Lung microvascular endothelial cell (primary cell): ENCODE measurements at regions not wholly inside any gene's neighbourhood (a gene's known extent, or its start where the extent isn't known, plus 50 kb on each side); places are given as distances from the start of the nearest gene placed in this dataset.
A peak's percentile ranks its signal among the peaks of the same experiment; 100 is the strongest.

Experiments used
- DNase-seq, 2 donors: peaks; one replicate each; pipeline versions ENCODE4 v3.0.0 to v3.0.0-alpha.2; 2010; ENCODE audit warnings: low read depth in 2 of 2

- no peak for DNase-seq
Measured at GRCh38 chr10:128741180-128741579, 615.0 kb upstream of the MKI67 start.

- DNase-seq = no peak
Measured at GRCh38 chr10:128741680-128742079, 615.5 kb upstream of the MKI67 start.

GRCh38 chr10:128744092-128744491 lies 617.9 kb upstream of the MKI67 start:
- DNase-seq = no peak

GRCh38 chr10:128744811-128745305 lies 618.6 kb upstream of the MKI67 start:
- DNase-seq = no peak

- DNase-seq = peak in 1 of 2 donors; percentile 56
Measured at GRCh38 chr10:128747582-128748346, 621.5 kb upstream of the MKI67 start.

- DNase-seq = peak in 1 of 2 donors; percentile 56
Measured at GRCh38 chr10:128751284-128751683, 625.1 kb upstream of the MKI67 start.

GRCh38 chr10:128751851-128752250 lies 625.6 kb upstream of the MKI67 start:
- DNase-seq = no peak

GRCh38 chr10:128759174-128759573 lies 633.0 kb upstream of the MKI67 start:
- DNase-seq = no peak

- DNase-seq = no peak
Measured at GRCh38 chr10:128763588-128763987, 637.4 kb upstream of the MKI67 start.

GRCh38 chr10:128764190-128764589 lies 638.0 kb upstream of the MKI67 start:
- no peak for DNase-seq

- DNase-seq = no peak
Measured at GRCh38 chr10:128766915-128767314, 640.7 kb upstream of the MKI67 start.

- DNase-seq = no peak
Measured at GRCh38 chr10:128774979-128775378, 648.8 kb upstream of the MKI67 start.

GRCh38 chr10:128775743-128776142 lies 649.5 kb upstream of the MKI67 start:
- DNase-seq = no peak

- no peak for DNase-seq
Measured at GRCh38 chr10:128776673-128777252, 650.5 kb upstream of the MKI67 start.

GRCh38 chr10:128777342-128777741 lies 651.1 kb upstream of the MKI67 start:
- no peak for DNase-seq

- no peak for DNase-seq
Measured at GRCh38 chr10:128779416-128779815, 653.2 kb upstream of the MKI67 start.

- DNase-seq = peak in 1 of 2 donors; percentile 48
Measured at GRCh38 chr10:128780156-128780761, 654.0 kb upstream of the MKI67 start.

- DNase-seq = no peak
Measured at GRCh38 chr10:128781637-128782036, 655.4 kb upstream of the MKI67 start.

GRCh38 chr10:128784444-128784843 lies 658.2 kb upstream of the MKI67 start:
- DNase-seq = no peak

- no peak for DNase-seq
Measured at GRCh38 chr10:128792426-128793140, 666.4 kb upstream of the MKI67 start.

- no peak for DNase-seq
Measured at GRCh38 chr10:128793726-128794655, 667.8 kb upstream of the MKI67 start.
